SKM-1 (cell line): ENCODE measurements at regions not wholly inside any gene's neighbourhood (a gene's known extent, or its start where the extent isn't known, plus 50 kb on each side); places are given as distances from the start of the nearest gene placed in this dataset.
A peak's percentile ranks its signal among the peaks of the same experiment; 100 is the strongest.
"Not testable (repeated sequence)": the region's sequence is repeated elsewhere in the genome, so short reads cannot be mapped to it uniquely, and the experiment has no call there.

Source experiments
- DNase-seq: peaks from one replicate; lab custom pipeline; 2025; ENCODE audit not compliant: unreplicated experiment; lab: John Stamatoyannopoulos, UW

- DNase-seq = no peak
These were observed 285.2 kb downstream of the MYCN start for GRCh38 chr2:16225545-16225944.

DNA sequence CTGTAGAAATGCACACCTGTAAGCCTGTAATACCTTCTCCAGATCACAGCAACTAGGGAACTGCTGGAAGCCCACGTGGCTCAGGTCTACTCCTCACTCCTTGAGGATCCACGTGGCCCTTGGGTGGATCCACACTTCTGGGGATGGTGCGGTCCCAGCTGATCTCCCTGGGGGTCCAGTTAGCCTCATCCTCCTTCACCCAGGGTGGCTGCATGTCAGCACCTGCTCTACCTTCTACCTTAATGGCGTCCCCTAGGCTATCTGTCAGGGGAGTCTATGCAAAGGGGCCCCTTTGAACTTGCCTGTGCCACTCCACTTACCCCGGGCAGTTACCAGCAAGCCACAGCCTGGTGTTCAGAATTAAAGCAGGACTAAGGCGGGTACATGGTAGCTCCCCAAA is 284.7 kb downstream of the MYCN start:
- DNase-seq = no peak

DNA sequence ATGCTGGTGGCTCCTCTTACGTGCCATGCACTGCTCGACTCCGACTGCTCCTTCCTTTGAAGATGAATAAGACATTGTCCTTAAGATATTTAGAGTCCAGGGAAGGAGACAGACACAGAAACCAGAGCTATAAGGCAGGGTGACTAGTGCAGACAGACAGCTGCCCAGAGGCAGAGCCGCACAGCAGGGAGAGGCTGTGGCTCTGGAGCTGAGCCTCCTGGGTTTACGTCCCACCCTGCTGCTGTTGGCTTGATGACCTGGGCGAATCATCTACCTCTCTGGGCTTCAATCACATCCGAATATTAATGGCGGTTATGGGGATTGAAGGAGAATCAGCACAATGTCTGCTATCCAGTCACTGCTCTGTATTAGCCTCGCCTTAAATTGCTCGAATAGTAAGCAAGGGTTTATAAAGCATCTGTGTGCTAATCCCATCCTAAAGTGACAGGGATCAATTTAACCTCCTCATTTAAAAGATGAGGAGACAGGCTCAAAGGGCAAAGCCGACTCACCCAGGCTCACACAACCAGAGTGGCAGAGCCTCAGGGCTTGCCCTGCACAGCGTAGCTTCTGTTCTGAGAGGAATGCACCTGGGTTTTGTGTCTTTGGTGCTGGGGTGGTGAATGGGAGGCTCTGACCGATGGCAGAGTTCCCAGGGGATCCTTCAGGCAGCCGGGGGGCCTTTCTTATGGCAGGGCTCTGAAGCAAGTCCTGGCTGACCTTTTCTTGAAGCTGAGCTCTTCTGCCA is 284.1 kb downstream of the MYCN start:
- no peak for DNase-seq

GRCh38 chr2:16223841-16224177 is 283.5 kb downstream of the MYCN start:
- no peak for DNase-seq

DNA sequence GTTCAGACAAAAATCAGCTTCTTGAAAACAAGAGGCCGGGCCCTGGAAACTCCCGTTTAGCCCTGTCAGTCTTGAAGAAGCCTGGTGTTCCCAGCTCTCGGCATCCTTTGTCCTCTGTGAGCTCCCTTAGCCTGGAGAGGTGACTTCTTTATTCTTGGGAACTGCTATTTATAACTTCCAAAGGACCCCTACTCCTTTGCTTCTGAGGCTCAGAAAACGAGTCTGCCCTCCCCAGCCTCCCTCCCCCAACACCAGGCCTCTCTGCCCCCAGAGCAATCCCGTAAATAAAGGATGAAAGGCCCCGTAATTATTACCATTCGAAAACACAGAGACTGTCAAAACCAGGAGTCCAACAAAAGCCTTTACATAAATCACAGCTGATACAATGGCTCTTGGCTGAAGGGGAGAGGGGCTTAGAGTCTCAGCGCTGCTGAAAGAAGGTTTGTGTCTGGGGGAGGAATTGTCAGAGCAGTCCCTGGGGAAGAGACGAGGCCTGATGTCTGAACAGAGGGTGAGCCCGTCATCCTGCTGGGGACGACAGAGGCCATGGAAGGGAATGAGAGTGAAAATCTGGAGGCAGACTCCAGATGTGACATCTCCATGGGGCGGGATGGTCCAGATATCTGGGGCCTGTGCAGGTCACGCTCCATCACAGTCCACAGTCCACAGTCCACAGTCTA is 283.0 kb downstream of the MYCN start:
- no peak for DNase-seq

DNA sequence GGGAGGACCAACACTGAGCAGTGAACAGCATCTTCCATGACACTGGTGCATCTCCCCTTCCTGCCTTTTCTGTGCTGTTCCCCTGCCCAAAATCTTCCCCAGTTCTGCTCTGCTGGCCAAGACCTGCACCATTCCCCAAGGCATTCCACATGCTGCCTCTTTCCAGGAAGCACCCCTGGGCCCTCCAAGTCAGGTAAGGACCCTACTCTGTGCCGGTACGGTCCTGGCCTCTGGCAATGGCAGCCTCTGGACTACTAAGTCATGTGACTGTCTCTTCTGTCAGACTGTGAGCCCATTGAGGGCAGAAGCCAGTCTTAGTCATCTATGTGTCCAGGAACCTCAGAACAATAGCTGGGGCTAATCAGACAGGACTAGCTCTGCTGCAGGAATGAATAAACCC is 282.0 kb downstream of the MYCN start:
- no peak for DNase-seq

GRCh38 chr2:16221461-16222010 is 281.2 kb downstream of the MYCN start:
- no peak for DNase-seq

DNA sequence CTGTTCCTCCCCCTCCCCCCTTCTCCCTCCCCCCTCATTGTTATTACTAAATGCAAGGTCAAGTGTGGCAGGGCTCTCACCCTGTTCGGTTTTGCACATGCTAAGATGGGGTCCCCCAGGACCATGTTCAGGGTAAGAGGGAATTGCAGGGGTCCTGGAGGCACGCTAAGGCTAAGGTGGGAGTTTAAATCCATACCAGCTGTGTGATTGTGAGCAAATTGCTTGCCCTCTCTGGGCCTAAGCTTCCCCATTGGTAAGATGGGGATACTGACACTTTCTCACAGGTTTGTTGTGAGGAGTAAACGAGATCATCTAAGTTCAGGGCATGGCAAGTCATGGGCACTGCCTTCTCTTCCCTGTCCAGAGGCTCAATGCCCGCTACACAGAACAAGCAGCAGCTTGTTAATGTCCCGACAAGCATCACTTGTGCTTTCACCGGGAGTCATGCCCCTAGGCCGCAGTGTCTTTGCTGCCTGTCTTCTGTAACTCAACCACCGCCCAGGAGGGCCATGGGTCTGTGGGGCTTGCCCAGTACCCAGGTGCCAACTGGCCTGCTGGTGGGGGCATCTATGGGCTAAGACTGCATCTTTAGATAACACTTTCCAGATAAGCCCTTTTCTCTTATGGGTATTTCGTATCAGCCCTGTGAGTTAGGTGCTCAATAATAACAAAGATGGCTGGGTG is 279.1 kb downstream of the MYCN start:
- DNase-seq = no peak

DNA sequence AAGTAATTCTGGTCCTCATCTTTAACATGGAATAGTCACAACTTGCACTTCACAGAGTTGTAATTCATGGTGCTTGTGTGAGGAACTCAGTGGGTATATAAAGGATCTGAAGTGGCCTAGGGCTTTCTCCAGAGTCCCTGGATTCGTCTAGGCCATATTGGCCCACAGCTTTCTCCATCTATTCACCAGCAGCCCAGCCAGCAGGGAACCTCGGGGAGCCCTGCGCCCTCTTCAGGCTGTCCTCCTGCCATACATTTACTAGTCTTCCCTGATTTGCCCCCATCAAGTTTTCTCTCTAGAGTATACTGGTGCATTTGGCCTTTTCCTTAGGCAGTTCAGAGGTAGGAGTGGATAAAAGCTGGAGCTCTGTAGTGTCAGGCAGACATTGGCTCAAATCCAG is 278.3 kb downstream of the MYCN start:
- peak; percentile 7 for DNase-seq

DNA sequence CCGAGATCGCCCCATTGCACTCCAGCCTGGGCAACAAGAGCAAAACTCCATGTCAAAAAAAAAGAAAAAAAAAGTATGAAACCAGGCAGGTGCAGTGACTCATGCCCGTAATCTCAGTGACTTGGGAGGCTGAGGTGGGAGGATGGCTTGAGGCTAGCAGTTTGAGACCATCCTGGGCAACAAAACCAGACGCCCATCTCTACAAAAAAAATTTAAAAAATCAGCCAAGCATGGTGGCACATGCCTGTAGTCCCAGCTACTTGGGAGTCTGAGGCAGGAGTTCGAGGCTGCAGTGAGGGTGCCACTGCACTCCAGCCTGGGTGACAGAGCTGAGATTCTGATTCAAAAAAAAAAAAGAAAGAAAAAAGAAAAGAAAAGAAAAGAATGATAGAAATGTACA is 277.8 kb downstream of the MYCN start:
- DNase-seq = no peak

DNA sequence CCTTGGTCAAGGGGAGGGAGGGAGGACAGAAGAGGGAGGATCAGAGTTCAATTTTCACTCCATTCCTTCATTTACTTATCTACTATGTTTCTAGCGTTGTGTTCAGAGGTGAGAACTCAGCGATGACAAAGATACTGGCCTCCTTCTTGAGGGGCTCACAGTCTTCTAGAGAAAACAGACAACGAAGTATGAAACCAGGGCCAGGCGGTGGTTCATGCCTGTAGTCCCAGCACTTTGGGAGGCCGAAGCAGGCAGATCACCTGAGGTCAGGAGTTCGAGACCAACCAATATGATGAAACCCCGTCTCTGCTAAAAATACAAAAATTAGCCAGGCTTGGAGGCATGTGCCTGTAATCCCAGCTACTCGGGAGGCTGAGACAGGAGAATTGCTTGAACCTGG is 277.4 kb downstream of the MYCN start:
- not testable (repeated sequence) for DNase-seq

GRCh38 chr2:16217291-16217690 is 276.9 kb downstream of the MYCN start:
- no peak for DNase-seq

GRCh38 chr2:16216558-16216945 is 276.2 kb downstream of the MYCN start:
- DNase-seq = no peak

GRCh38 chr2:16215902-16216557 is 275.7 kb downstream of the MYCN start:
- no peak for DNase-seq

GRCh38 chr2:16214861-16215260 is 274.5 kb downstream of the MYCN start:
- no peak for DNase-seq

GRCh38 chr2:16214391-16214790 is 274.0 kb downstream of the MYCN start:
- DNase-seq = no peak

DNA sequence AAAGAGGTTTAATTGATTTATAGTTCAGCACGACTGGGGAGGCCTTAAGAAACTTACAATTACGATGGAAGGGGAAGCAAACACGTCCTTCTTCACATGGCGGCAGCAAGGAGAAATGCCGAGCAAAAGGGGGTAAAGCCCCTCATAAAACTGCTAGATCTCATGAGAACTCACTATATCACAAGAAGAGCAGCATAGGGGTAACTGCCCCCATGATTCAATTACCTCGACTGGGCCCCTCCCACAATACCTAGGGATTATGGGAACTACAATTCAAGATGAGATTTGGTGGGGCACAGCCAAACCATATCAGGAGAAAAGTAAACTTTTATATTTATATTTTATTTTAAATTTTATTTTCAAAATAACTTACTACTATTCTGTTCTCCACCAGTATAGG is 272.0 kb downstream of the MYCN start:
- no peak for DNase-seq

DNA sequence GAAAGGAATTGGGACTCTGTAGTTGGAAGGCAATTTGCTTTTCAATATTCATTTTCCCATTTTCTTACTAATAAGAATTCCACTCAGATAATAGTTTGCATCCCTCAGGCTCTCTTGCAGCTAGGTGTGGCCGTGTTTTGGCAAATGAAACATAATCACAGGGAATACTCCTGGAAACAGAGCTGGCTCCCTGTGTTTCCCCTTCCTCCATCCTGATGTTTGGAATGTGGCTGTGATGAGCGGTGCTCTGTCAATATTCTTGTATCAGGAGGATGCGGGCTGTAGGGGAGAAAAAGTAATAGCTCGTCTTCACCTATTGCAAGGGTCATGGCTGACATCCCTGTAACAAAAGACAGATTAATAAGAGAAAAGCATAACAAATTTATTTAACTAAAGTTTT is 271.0 kb downstream of the MYCN start:
- no peak for DNase-seq

GRCh38 chr2:16210841-16211240 is 270.5 kb downstream of the MYCN start:
- no peak for DNase-seq

- DNase-seq = no peak
These were observed 269.4 kb downstream of the MYCN start for GRCh38 chr2:16209799-16210198.

DNA sequence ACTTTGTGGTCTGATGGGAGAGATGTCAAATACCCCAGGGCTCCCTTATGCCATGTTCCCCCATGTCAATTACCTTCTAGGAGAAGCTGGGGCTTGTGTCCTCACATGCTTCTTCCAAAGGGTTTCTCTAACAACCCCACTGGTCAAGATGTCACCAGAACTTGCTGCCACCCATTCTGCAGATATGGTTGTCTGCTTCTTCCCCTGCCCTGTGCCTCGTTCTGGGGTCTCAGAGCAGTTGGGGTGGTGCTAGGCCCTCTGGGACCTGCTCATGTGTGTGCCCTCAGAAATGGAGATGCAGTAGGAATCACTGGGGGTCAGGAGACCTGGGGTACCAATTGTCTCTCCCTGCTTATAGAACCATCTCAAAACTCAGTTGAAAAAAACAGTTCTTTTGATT is 268.6 kb downstream of the MYCN start:
- DNase-seq = no peak
